ENCODE measurements at regions not wholly inside any gene's neighbourhood (a gene's known extent, or its start where the extent isn't known, plus 50 kb on each side); places are given as distances from the start of the nearest gene placed in this dataset.

- Histone ChIP-seq H3K36me3 (ENCODE audit: insufficient read depth, low read length) (no peaks in the 10 kb centered on the region), H3K4me1 (ENCODE audit: insufficient read depth, low read length) (no peaks in the 10 kb centered on the region), H3K9ac (ENCODE audit: low read depth, low read length) (no peak overlapping the region), H3K4me3 (ENCODE audit: low read length) (no peak overlapping the region), H3K27me3 (ENCODE audit: insufficient read depth, low read length) (no peaks in the 10 kb centered on the region), H3K9me3 (ENCODE audit: insufficient read depth, low read depth, low read length) (no peaks in the 10 kb centered on the region), H3K27ac (ENCODE audit: low read depth, low read length) (no peak overlapping the region)
- 95% methylated on average over 8 of the region's 8 CpGs for WGBS
Measured at GRCh38 chr1:101081496-101082488, 56.2 kb upstream of the DPH5 start.

GRCh38 chr1:101080859-101081258 lies 55.3 kb upstream of the DPH5 start:
- Histone ChIP-seq H3K9me3 (ENCODE audit: insufficient read depth, low read depth, low read length) (no peaks in the 10 kb centered on the region), H3K4me3 (ENCODE audit: low read length) (no peak overlapping the region), H3K36me3 (ENCODE audit: insufficient read depth, low read length) (no peaks in the 10 kb centered on the region), H3K4me1 (ENCODE audit: insufficient read depth, low read length) (no peaks in the 10 kb centered on the region), H3K27ac (ENCODE audit: low read depth, low read length) (no peak overlapping the region), H3K27me3 (ENCODE audit: insufficient read depth, low read length) (no peaks in the 10 kb centered on the region), H3K9ac (ENCODE audit: low read depth, low read length) (no peak overlapping the region)
- 92% methylated on average over 3 of the region's 3 CpGs for WGBS

- Histone ChIP-seq H3K36me3 (ENCODE audit: insufficient read depth, low read length) (no peaks in the 10 kb centered on the region), H3K27me3 (ENCODE audit: insufficient read depth, low read length) (no peaks in the 10 kb centered on the region), H3K4me3 (ENCODE audit: low read length) (no peak overlapping the region), H3K27ac (ENCODE audit: low read depth, low read length) (no peak overlapping the region), H3K4me1 (ENCODE audit: insufficient read depth, low read length) (no peaks in the 10 kb centered on the region), H3K9ac (ENCODE audit: low read depth, low read length) (no peak overlapping the region), H3K9me3 (ENCODE audit: insufficient read depth, low read depth, low read length) (no peaks in the 10 kb centered on the region)
- 89% methylated on average over 3 of the region's 4 CpGs for WGBS
Measured at GRCh38 chr1:101079341-101079740, 53.8 kb upstream of the DPH5 start.

- Histone ChIP-seq H3K9ac (ENCODE audit: low read depth, low read length) (no peak overlapping the region), H3K27ac (ENCODE audit: low read depth, low read length) (no peak overlapping the region), H3K9me3 (ENCODE audit: insufficient read depth, low read depth, low read length) (no peaks in the 10 kb centered on the region), H3K4me1 (ENCODE audit: insufficient read depth, low read length) (no peaks in the 10 kb centered on the region), H3K4me3 (ENCODE audit: low read length) (no peak overlapping the region), H3K36me3 (ENCODE audit: insufficient read depth, low read length) (no peaks in the 10 kb centered on the region), H3K27me3 (ENCODE audit: insufficient read depth, low read length) (no peaks in the 10 kb centered on the region)
- WGBS, result 91% methylated on average over 4 of the region's 4 CpGs
Measured at GRCh38 chr1:101077849-101078248, 52.3 kb upstream of the DPH5 start.

- H3K4me3 ChIP-seq (ENCODE audit: low read length), result no peak overlapping the region
- H3K9me3 ChIP-seq (ENCODE audit: insufficient read depth, low read depth, low read length), result no peaks in the 10 kb centered on the region
- no peaks in the 10 kb centered on the region for H3K36me3 ChIP-seq (ENCODE audit: insufficient read depth, low read length)
- no peak overlapping the region for H3K9ac ChIP-seq (ENCODE audit: low read depth, low read length)
- no peaks in the 10 kb centered on the region for H3K27me3 ChIP-seq (ENCODE audit: insufficient read depth, low read length)
- H3K4me1 ChIP-seq (ENCODE audit: insufficient read depth, low read length), result no peaks in the 10 kb centered on the region
- no peak overlapping the region for H3K27ac ChIP-seq (ENCODE audit: low read depth, low read length)
- no CpG with 5 or more reads among the region's 2 CpGs for WGBS
Measured at GRCh38 chr1:101075926-101076325, 50.3 kb upstream of the DPH5 start.

Measured in HUES64 (cell line).